PFSK-1 (cell line): ENCODE measurements at regions not wholly inside any gene's neighbourhood (a gene's known extent, or its start where the extent isn't known, plus 50 kb on each side); places are given as distances from the start of the nearest gene placed in this dataset.

Source experiments
- FOXP2 ChIP-seq: optimal IDR thresholded peaks from 2 replicates; pipeline ENCODE3; 2011; ENCODE audit warnings: borderline replicate concordance, control low read depth, inconsistent platforms; ENCODE audit not compliant: insufficient read depth; ENCODE audit errors: extremely low read length, extremely low read depth
- POLR2AphosphoS5 ChIP-seq: IDR thresholded peaks from 2 replicates; pipeline ENCODE4 v1.6.1; 2012; ENCODE audit warnings: low read depth, mild to moderate bottlenecking, control low read depth, low read length, moderate library complexity
- REST ChIP-seq, 2 experiments: IDR thresholded peaks; 2 replicates each; pipeline versions ENCODE4 v1.6.1 to v1.8.0; 2011 to 2012; ENCODE audit warnings: low read depth in 2 of 2, low read length in 2 of 2, control low read depth in 1 of 2, inconsistent platforms in 1 of 2, mild to moderate bottlenecking in 1 of 2, moderate library complexity in 1 of 2; ENCODE audit not compliant: insufficient read depth in 1 of 2
- SIN3A ChIP-seq: IDR thresholded peaks from 2 replicates; pipeline ENCODE4 v1.6.1; 2012; ENCODE audit warnings: mild to moderate bottlenecking, low read length, moderate library complexity, borderline replicate concordance; ENCODE audit not compliant: insufficient read depth
- TAF1 ChIP-seq: IDR thresholded peaks from 2 replicates; pipeline ENCODE4 v1.6.1; 2012; ENCODE audit warnings: low read length, control low read depth, borderline replicate concordance; ENCODE audit not compliant: insufficient read depth

GRCh38 chr9:27929841-27930240, 356.6 kb upstream of the C9orf72 start:
- no peak for TF ChIP-seq POLR2AphosphoS5
- no peak for TF ChIP-seq REST (IDR thresholded peaks at IDR 0.05; ENCODE audit: insufficient read depth in 1 of 2, low read depth in 2 of 2, low read length in 2 of 2)
- TF ChIP-seq SIN3A: no peak
- no peak for TF ChIP-seq TAF1
- TF ChIP-seq FOXP2: no peak
